ENCODE measurements at regions not wholly inside any gene's neighbourhood (a gene's known extent, or its start where the extent isn't known, plus 50 kb on each side); places are given as distances from the start of the nearest gene placed in this dataset.

- no peaks in the 10 kb centered on the region for H3K4me1 ChIP-seq
- H3K36me3 ChIP-seq, result no peaks in the 10 kb centered on the region
- TF ChIP-seq POLR2A (IDR thresholded peaks at IDR 0.05), result no peak
- no peak for TF ChIP-seq CTCF (IDR thresholded peaks at IDR 0.05)
- TF ChIP-seq POLR2AphosphoS5 (IDR thresholded peaks at IDR 0.05), result no peak
- no peak for TF ChIP-seq EP300 (IDR thresholded peaks at IDR 0.05)
- intact Hi-C loops (cut with DNase I), result no loop called here
- peaks cover 0 to 2% (median 0%) of the 10 kb centered on the region in 3 donors for H3K27me3 ChIP-seq
- no peaks in the 10 kb centered on the region for H3K9me3 ChIP-seq
- no peak for DNase-seq
- H3K4me3 ChIP-seq, result no peak overlapping the region
- no peak overlapping the region for H3K27ac ChIP-seq
- 75 to 80% methylated on average over 6 of the region's 6 CpGs for WGBS, 2 donors
Measured at GRCh38 chr1:37152491-37152890, 118.2 kb upstream of the GRIK3 start.

GRCh38 chr1:37153116-37154100, 119.1 kb upstream of the GRIK3 start:
- H3K9me3 ChIP-seq, result no peaks in the 10 kb centered on the region
- H3K4me1 ChIP-seq, result no peaks in the 10 kb centered on the region
- H3K27me3 ChIP-seq, result peaks cover 0 to 2% (median 0%) of the 10 kb centered on the region in 3 donors
- no peak for DNase-seq
- no peaks in the 10 kb centered on the region for H3K36me3 ChIP-seq
- no peak overlapping the region for H3K27ac ChIP-seq
- no peak for TF ChIP-seq POLR2AphosphoS5 (IDR thresholded peaks at IDR 0.05)
- TF ChIP-seq CTCF (IDR thresholded peaks at IDR 0.05), result no peak
- TF ChIP-seq EP300 (IDR thresholded peaks at IDR 0.05), result no peak
- no peak for TF ChIP-seq POLR2A (IDR thresholded peaks at IDR 0.05)
- WGBS, 2 donors, result 64 to 74% methylated on average over 3 of the region's 3 CpGs
- intact Hi-C loops (cut with DNase I), result no loop called here
- H3K4me3 ChIP-seq, result no peak overlapping the region

GRCh38 chr1:37156646-37157045, 122.3 kb upstream of the GRIK3 start:
- H3K9me3 ChIP-seq, result no peaks in the 10 kb centered on the region
- TF ChIP-seq EP300 (IDR thresholded peaks at IDR 0.05) (no peak), CTCF (IDR thresholded peaks at IDR 0.05) (no peak), POLR2AphosphoS5 (IDR thresholded peaks at IDR 0.05) (no peak), POLR2A (IDR thresholded peaks at IDR 0.05) (no peak)
- H3K27me3 ChIP-seq, result peaks cover 0 to 2% (median 0%) of the 10 kb centered on the region in 3 donors
- intact Hi-C loops (cut with DNase I), result no loop called here
- 72 to 75% methylated on average over 9 of the region's 9 CpGs for WGBS, 2 donors
- H3K27ac ChIP-seq, result no peak overlapping the region
- no peaks in the 10 kb centered on the region for H3K36me3 ChIP-seq
- H3K4me1 ChIP-seq, result no peaks in the 10 kb centered on the region
- no peak for DNase-seq
- H3K4me3 ChIP-seq, result no peak overlapping the region

GRCh38 chr1:37157634-37158033, 123.3 kb upstream of the GRIK3 start:
- 62 to 72% methylated on average over 5 of the region's 5 CpGs for WGBS, 2 donors
- Histone ChIP-seq H3K4me1 (no peaks in the 10 kb centered on the region), H3K27me3 (peaks cover 0 to 2% (median 0%) of the 10 kb centered on the region in 3 donors), H3K4me3 (no peak overlapping the region), H3K27ac (no peak overlapping the region), H3K36me3 (no peaks in the 10 kb centered on the region), H3K9me3 (peaks cover 0 to 2% (median 0%) of the 10 kb centered on the region in 4 donors)
- intact Hi-C loops (cut with DNase I), result no loop called here
- no peak for TF ChIP-seq EP300 (IDR thresholded peaks at IDR 0.05)
- no peak for TF ChIP-seq POLR2A (IDR thresholded peaks at IDR 0.05)
- no peak for TF ChIP-seq CTCF (IDR thresholded peaks at IDR 0.05)
- TF ChIP-seq POLR2AphosphoS5 (IDR thresholded peaks at IDR 0.05), result no peak
- DNase-seq, result no peak

All from sigmoid colon (tissue), 6 donors.